ENCODE measurements at regions not wholly inside any gene's neighbourhood (a gene's known extent, or its start where the extent isn't known, plus 50 kb on each side); places are given as distances from the start of the nearest gene placed in this dataset.

- TF ChIP-seq, protein P1, sequence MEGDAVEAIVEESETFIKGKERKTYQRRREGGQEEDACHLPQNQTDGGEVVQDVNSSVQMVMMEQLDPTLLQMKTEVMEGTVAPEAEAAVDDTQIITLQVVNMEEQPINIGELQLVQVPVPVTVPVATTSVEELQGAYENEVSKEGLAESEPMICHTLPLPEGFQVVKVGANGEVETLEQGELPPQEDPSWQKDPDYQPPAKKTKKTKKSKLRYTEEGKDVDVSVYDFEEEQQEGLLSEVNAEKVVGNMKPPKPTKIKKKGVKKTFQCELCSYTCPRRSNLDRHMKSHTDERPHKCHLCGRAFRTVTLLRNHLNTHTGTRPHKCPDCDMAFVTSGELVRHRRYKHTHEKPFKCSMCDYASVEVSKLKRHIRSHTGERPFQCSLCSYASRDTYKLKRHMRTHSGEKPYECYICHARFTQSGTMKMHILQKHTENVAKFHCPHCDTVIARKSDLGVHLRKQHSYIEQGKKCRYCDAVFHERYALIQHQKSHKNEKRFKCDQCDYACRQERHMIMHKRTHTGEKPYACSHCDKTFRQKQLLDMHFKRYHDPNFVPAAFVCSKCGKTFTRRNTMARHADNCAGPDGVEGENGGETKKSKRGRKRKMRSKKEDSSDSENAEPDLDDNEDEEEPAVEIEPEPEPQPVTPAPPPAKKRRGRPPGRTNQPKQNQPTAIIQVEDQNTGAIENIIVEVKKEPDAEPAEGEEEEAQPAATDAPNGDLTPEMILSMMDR (IDR thresholded peaks at IDR 0.05): no peak
- no peak for TF ChIP-seq EZH2 (IDR thresholded peaks at IDR 0.05; ENCODE audit: borderline replicate concordance, insufficient read depth, low read depth, low read length, poor library complexity, severe bottlenecking)
These were observed 472.1 kb downstream of the RBFOX1 start for GRCh38 chr16:7804635-7805195.
